ENCODE measurements at regions not wholly inside any gene's neighbourhood (a gene's known extent, or its start where the extent isn't known, plus 50 kb on each side); places are given as distances from the start of the nearest gene placed in this dataset.

DNA sequence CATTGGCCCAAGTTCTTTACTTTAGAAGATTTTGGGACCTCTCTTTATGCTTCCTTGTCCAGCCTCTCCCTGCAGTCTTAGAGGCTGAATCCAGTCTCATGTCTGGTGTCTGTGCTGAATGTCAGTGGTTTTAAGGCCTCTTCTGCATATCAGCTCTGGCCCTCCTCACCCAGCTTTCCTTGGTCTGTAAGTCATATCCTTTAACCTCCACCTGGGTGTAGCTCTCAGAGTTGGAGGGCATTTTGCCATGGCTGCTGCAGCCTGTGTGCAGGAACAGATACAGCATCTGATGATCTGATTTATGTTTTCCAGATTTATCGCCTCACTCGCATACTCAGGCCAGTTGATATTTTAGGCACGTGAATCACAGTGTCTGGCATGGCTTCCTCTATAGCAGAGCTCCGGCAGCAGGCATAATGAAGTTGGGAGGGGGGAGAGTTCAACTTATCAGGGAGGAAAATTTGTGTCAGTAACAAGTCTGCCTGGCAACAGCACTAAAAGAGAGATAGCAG is 335.0 kb downstream of the PCNX1 start:
- H3K4me1 ChIP-seq, result no peaks in the 10 kb centered on the region
- 60 to 67% methylated on average over 4 of the region's 4 CpGs for WGBS, 2 donors
- H3K36me3 ChIP-seq, result no peaks in the 10 kb centered on the region
- TF ChIP-seq, protein P1, sequence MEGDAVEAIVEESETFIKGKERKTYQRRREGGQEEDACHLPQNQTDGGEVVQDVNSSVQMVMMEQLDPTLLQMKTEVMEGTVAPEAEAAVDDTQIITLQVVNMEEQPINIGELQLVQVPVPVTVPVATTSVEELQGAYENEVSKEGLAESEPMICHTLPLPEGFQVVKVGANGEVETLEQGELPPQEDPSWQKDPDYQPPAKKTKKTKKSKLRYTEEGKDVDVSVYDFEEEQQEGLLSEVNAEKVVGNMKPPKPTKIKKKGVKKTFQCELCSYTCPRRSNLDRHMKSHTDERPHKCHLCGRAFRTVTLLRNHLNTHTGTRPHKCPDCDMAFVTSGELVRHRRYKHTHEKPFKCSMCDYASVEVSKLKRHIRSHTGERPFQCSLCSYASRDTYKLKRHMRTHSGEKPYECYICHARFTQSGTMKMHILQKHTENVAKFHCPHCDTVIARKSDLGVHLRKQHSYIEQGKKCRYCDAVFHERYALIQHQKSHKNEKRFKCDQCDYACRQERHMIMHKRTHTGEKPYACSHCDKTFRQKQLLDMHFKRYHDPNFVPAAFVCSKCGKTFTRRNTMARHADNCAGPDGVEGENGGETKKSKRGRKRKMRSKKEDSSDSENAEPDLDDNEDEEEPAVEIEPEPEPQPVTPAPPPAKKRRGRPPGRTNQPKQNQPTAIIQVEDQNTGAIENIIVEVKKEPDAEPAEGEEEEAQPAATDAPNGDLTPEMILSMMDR (IDR thresholded peaks at IDR 0.05), result no peak
- ATAC-seq (no peak), FAIRE-seq (no peak), DNase-seq (no peak)
- no peaks in the 10 kb centered on the region for H3K9me3 ChIP-seq
- intact Hi-C loops (cut with DNase I), result no loop called here
- H3K27me3 ChIP-seq, result no peaks in the 10 kb centered on the region
- H3K4me3 ChIP-seq, result no peak overlapping the region
- no peak overlapping the region for H3K27ac ChIP-seq

DNA sequence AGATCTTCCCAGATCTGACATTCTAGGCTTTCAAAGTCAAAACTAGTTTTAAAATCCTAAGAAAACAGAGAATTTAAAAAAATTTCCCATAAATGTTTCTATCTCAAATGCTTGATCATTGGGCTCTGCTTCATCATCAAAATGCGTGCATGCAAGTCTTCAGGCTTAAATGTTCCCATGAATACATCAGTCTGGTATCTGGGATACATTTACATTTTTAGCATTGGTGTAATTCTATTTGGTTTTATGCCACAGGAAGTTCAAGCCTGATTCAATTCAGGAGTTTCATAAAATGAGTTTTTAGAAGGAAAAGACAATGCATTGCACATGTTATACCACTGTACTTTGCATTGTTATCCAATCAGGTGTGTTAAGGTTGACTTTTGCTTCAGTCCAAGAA is 336.4 kb downstream of the PCNX1 start:
- 88 to 91% methylated on average over 1 of the region's 1 CpG for WGBS, 2 donors
- H3K36me3 ChIP-seq, result no peaks in the 10 kb centered on the region
- DNase-seq, result no peak
- intact Hi-C loops (cut with DNase I), result no loop called here
- no peak for FAIRE-seq
- no peak overlapping the region for H3K4me3 ChIP-seq
- no peaks in the 10 kb centered on the region for H3K9me3 ChIP-seq
- ATAC-seq, result no peak
- H3K27ac ChIP-seq, result no peak overlapping the region
- H3K27me3 ChIP-seq, result no peaks in the 10 kb centered on the region
- H3K4me1 ChIP-seq, result no peaks in the 10 kb centered on the region
- TF ChIP-seq, protein P1 (IDR thresholded peaks at IDR 0.05), result no peak

DNA sequence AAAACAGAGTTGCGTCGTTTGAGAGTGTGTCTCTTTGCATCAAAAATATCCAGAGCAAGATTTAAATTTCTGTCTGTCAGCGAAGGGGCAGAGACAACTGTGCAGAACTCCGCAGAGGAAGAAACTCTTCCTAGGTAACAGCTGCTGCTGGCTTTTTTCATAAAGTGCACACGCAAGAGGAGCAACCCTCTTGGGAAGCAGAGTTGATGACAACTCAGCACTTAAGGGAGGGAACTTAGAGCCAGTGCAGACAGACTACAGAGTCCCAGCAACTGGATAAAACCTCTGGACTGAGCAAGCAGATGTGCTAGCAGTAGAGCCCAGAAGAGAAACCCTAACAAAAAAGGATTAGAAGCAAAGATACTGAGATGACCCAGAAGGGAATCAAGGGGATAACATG is 337.1 kb downstream of the PCNX1 start:
- no peak for FAIRE-seq
- 68 to 90% methylated on average over 5 of the region's 5 CpGs for WGBS, 2 donors
- intact Hi-C loops (cut with DNase I), result no loop called here

DNA sequence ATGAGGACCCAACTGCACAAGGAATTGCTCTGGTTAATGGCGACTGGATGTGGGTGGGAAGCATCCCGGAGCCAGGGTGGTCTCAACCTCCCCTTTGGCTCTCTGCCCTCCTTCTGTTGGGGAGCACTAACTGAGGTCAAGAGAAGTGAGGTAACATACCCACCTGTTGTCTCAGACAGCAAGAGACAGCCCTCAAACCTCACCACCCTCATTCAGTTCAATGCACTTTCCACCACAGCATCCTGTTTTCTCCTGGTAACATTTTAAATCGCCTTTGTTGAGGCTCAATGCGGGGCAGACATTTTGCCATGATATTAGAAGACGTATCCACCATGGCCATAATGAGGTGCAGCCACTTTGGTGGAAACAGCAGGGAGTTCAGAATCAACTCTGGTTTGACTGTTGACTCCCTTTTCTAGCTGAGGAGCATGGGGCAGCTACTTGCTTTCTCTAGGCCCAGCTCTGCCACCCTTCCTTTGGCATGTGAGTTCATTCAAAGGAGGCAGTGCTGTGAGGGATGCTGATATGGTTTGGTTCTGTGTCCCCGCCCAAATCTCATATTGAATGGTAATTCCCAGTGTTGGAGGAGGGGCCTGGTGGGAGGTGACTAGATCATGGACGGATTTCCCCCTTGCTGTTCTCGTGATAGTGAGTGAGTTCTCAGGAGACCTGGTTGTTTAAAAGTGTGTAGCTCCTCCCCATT is 338.6 kb downstream of the PCNX1 start:
- Histone ChIP-seq H3K36me3 (no peaks in the 10 kb centered on the region), H3K27ac (no peak overlapping the region), H3K27me3 (no peaks in the 10 kb centered on the region), H3K9me3 (no peaks in the 10 kb centered on the region), H3K4me1 (no peaks in the 10 kb centered on the region), H3K4me3 (no peak overlapping the region)
- FAIRE-seq, result no peak
- no peak for ATAC-seq
- TF ChIP-seq, protein P1 (IDR thresholded peaks at IDR 0.05), result no peak
- no peak for DNase-seq
- intact Hi-C loops (cut with DNase I), result no loop called here
- WGBS, 2 donors, result 78 to 88% methylated on average over 8 of the region's 8 CpGs

More for the DNA sequence above, 337.1 kb downstream of the PCNX1 start:
- TF ChIP-seq, protein P1 (IDR thresholded peaks at IDR 0.05), result no peak
- Histone ChIP-seq H3K4me3 (no peak overlapping the region), H3K9me3 (no peaks in the 10 kb centered on the region), H3K27ac (no peak overlapping the region), H3K36me3 (no peaks in the 10 kb centered on the region), H3K27me3 (no peaks in the 10 kb centered on the region), H3K4me1 (no peaks in the 10 kb centered on the region)
- DNase-seq (no peak), ATAC-seq (no peak)

DNA sequence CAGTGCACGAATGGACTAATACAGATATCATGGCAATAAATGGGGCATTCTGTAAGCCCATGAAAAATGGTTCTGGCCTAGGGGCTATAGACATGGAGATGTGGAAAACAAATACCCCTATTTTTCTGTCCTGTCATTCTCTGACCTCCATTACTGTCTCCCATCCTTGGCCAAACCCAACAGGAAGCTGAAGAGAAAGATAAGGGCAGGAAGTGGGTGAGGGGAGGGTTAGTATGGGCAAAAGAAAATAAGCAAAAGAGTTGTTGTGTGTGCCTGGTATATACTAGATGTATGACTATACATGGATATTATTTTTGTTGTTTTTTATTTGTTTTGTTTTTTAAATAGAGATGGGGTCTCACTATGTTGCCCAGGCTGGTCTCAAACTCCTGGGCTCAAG is 339.3 kb downstream of the PCNX1 start:
- Histone ChIP-seq H3K4me3 (no peak overlapping the region), H3K27me3 (no peaks in the 10 kb centered on the region), H3K9me3 (no peaks in the 10 kb centered on the region), H3K36me3 (no peaks in the 10 kb centered on the region), H3K27ac (no peak overlapping the region), H3K4me1 (no peaks in the 10 kb centered on the region)
- WGBS, 2 donors, result 50 to 55% methylated on average over 1 of the region's 1 CpG
- DNase-seq, result no peak
- intact Hi-C loops (cut with DNase I), result no loop called here
- no peak for FAIRE-seq
- ATAC-seq, result no peak
- TF ChIP-seq, protein P1 (IDR thresholded peaks at IDR 0.05), result no peak
